M059J (cell line): ENCODE measurements at regions not wholly inside any gene's neighbourhood (a gene's known extent, or its start where the extent isn't known, plus 50 kb on each side); places are given as distances from the start of the nearest gene placed in this dataset.

ENCODE experiments used
- DNase-seq: peaks from one replicate; pipeline ENCODE4 v3.0.0-alpha.2; 2012; ENCODE audit warnings: low read depth

DNA sequence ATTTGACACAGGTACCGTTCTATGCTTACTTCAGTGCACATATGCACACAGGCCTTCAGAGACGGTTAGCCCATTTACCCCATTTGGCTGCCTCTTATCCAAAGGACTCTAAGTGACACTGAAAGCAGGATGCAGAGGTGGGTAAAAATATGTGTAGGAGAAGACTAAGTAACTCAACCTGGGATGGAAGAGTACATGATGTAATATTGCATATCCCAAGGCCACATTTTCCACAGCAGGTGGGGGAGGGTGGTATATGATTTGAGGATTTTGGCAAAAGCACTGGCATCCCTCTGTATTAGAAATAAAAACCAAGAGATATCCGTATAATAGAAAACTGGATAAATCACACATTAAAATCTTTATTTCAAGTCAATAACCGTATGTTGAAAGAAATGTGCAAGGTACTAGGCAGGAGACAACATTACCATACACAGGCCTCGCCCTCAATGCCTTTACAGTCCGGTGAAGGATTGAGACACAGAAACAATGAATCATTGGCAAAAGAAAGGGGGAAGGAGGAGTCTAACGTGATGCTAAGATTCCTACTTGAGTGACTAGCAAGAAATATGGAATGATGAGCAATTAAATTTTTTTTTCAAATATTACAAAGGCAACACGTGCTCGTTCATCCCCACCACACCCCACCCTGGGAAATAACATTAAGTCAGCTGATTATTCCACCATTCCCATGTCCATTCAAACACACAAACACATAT lies 161.0 kb upstream of the RASGEF1B start:
- DNase-seq, result peak; percentile 20

DNA sequence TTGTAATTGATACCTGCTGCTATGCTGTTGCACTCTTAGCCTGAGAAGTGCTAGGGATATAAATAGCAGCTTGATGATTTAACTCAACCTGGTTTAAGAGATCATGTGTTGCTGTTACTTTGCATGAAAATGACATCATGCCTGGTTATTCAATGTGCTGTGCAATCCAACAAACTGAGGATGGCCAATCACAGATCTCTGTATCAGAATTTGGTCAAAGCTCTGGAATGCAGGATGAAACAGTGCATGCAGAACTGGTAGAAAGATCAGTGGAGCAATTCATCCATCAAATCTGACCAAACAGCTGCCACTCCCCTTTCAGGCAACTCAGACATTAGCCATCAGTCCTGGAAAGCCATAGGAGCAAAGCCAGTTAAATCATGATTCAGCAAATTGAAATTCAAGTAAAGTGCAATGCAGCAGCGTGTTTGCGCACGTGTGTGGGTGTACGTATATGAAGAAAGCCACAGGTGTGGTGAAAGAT lies 160.3 kb upstream of the RASGEF1B start:
- peak; percentile 44 for DNase-seq

DNA sequence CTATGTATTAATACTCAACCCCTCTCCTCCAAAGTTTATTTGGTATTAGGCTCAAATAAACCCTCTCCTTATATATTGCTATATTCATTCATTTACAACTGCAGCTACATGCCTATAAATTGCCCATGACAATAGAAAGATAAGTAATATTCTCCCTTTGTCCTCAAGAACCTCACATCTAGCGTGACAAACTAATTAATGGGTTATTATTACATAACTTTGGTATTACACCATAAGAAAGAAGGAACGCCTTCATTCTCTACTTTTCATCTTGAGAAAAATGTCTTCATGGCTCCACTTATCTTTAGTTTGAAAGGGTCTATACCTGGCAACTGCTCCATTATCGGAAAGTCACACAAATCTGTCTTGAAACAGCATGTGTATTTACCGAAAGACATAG lies 157.7 kb upstream of the RASGEF1B start:
- no peak for DNase-seq

- no peak for DNase-seq
Measured at GRCh38 chr4:81628489-81628888, 156.8 kb upstream of the RASGEF1B start.

- no peak for DNase-seq
Measured at GRCh38 chr4:81627590-81627989, 155.9 kb upstream of the RASGEF1B start.

DNA sequence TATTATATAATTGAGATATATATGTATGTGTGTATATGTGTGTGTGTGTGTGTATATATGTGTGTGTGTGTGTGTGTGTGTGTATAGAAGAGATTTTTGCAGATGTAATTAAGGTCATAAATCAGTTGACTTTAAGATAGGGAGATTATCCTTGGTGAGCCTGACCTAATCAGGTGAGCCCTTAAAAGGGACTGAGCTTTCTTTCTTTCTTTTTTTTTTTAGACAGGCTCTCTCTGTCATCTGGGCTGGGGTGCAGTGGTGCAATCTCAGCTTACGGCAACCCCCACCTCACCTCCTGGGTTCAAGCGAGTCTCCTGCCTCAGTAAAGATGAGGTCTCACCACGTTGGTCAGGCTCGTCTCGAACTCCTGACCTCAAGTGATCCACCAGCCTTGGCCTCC lies 155.1 kb upstream of the RASGEF1B start:
- DNase-seq, result no peak

GRCh38 chr4:81625422-81626417 lies 154.0 kb upstream of the RASGEF1B start:
- DNase-seq, result no peak

DNA sequence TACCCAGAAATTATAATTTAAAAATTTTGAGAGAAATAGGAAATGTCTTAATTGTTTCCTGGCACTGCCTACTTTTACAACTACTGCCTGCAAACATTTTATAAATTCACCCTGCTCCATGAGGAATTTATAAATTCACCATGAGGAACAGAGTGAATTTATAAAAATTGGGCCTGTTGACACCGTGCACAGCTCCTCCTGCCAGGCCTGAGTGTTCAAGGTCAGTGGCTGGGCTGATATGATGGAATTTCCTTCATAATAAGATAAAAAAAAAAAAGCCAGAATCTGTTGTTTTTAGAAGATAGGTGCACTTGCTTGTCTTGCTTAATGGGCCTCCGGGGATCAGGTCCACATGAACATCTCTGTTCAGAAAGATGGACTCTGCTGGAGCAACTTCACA lies 151.7 kb upstream of the RASGEF1B start:
- DNase-seq, result no peak

GRCh38 chr4:81622474-81623184 lies 150.9 kb upstream of the RASGEF1B start:
- DNase-seq, result no peak

GRCh38 chr4:81622028-81622427 lies 150.3 kb upstream of the RASGEF1B start:
- no peak for DNase-seq

GRCh38 chr4:81621490-81621889 lies 149.8 kb upstream of the RASGEF1B start:
- no peak for DNase-seq

GRCh38 chr4:81620442-81620841 lies 148.7 kb upstream of the RASGEF1B start:
- DNase-seq, result no peak

GRCh38 chr4:81617545-81617944 lies 145.8 kb upstream of the RASGEF1B start:
- no peak for DNase-seq

DNA sequence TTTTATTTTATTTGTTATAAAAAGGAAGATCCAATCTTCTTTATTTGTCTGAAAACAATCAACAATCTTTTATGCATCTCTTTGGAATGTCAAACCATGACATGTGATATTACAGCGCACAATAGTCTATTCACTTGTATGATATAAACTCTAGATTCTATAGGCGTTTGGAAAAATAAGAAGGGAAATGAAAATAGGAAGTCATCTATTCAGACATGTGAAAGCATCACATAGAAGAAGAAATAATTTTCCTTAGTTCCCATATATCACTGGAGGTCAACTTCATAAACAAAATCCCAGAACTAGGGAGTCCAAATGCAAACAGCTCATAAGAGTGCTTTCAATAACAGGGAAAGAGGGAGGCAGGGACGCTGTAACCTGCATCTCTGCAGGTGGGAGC lies 139.5 kb upstream of the RASGEF1B start:
- no peak for DNase-seq

- no peak for DNase-seq
Measured at GRCh38 chr4:81609844-81610243, 138.1 kb upstream of the RASGEF1B start.

GRCh38 chr4:81607950-81608349 lies 136.2 kb upstream of the RASGEF1B start:
- DNase-seq, result no peak

- no peak for DNase-seq
Measured at GRCh38 chr4:81606801-81607501, 135.2 kb upstream of the RASGEF1B start.

DNA sequence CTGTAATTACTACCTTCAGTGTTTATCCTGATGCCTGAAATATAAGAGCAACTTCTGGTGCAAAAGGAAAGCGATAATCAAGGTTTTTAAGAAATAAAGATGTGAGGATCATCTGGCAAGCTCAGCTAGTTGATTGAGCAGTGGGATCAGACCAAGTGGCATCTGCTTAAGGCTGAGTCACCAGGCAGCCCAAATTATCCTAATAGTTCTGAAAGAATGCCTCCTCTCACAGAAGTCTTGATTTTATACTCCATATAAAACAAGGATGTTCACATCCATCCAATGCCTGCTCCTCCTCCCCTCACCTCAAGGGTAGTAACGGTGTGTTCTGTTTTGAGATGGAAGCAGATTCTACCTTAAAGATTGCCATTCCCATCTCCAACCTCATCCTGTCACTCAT lies 134.5 kb upstream of the RASGEF1B start:
- DNase-seq, result no peak

GRCh38 chr4:81605271-81605670 lies 133.6 kb upstream of the RASGEF1B start:
- no peak for DNase-seq

DNA sequence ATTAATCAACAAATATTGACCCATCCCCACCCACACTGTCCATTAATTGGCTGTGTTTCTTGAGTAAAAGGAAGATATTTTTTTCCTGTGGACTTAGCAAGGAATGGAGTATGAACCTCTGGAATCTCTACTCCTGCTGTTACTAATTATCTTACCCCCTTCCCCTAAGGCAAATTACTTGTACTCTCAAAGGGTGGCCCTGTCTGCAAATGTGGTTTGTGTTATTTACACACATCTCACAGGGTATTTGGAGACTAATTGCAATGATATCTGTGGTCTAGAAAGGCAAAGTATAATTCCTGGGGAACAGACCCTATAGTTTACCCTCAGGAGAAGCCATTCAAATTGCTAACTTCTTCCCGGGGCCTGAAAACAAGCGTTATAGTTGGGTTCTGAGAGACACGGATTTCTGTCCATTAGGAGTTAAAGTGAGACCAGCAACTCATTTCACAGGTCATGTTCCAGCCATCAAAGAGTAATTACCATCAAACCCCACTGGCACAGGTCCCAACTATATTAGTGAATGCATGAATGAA lies 133.0 kb upstream of the RASGEF1B start:
- DNase-seq, result no peak

DNA sequence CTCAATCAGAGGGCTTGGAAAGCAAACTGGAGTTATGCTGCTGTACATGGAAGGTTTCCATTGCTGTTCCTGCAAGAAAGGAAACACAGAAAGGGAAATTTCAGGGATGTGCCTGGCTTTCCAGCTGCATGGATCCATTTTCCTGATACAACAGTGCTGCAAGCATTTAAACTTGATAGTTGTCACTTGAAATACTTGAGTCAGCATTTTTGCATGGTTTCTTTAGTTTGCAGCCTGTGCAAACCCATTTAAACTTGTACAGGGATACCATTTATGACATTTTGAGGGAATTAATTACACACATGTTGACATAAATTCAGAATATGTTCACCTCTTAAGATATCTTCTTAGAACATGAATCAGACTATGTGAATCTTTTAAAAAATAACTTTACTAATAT lies 131.1 kb upstream of the RASGEF1B start:
- no peak for DNase-seq
